Lung (tissue), 11 donors: ENCODE measurements at regions not wholly inside any gene's neighbourhood (a gene's known extent, or its start where the extent isn't known, plus 50 kb on each side); places are given as distances from the start of the nearest gene placed in this dataset.

Experiments used
- ATAC-seq: fragments of 200-7000 bp; cut with Tn5 transposase; one replicate; pipeline ENCODE4 v1.9.1; 2020; ENCODE audit warnings: moderate number of reproducible peaks; ENCODE audit not compliant: insufficient read depth, low FRiP score
- DNase-seq, 3 donors: peaks; one replicate each; pipeline ENCODE4 v3.0.0-alpha.2; 2013 to 2017
- H3K27ac ChIP-seq, 2 donors: one replicate each; pipeline ENCODE4 v1.5.1; 2013; ENCODE audit warnings: mild to moderate bottlenecking in 2 of 2, moderate library complexity in 2 of 2, control low read depth in 1 of 2, inconsistent platforms in 1 of 2, low read depth in 1 of 2, low read length in 1 of 2
- H3K27me3 ChIP-seq, 3 donors: one replicate each; pipeline ENCODE4 v1.5.1; 2013; ENCODE audit warnings: low read length in 2 of 3; ENCODE audit not compliant: control insufficient read depth in 3 of 3, insufficient read depth in 3 of 3
- H3K36me3 ChIP-seq, 4 donors: one replicate each; pipeline ENCODE4 v1.5.1; 2013; ENCODE audit warnings: low read length in 4 of 4, mild to moderate bottlenecking in 1 of 4, moderate library complexity in 1 of 4; ENCODE audit not compliant: control insufficient read depth in 4 of 4, insufficient read depth in 4 of 4
- H3K4me1 ChIP-seq, 5 donors: one replicate each; pipeline ENCODE4 v1.5.1; 2013; ENCODE audit warnings: low read length in 5 of 5, mild to moderate bottlenecking in 2 of 5, moderate library complexity in 1 of 5; ENCODE audit not compliant: control insufficient read depth in 5 of 5, insufficient read depth in 5 of 5
- H3K4me3 ChIP-seq: one replicate; pipeline ENCODE4 v1.5.1; 2013; ENCODE audit warnings: mild to moderate bottlenecking, control low read depth, moderate library complexity
- H3K9ac ChIP-seq, 2 donors: one replicate each; pipeline ENCODE4 v1.5.1; 2013; ENCODE audit warnings: low read length in 2 of 2, control low read depth in 1 of 2; ENCODE audit not compliant: insufficient read depth in 1 of 2
- H3K9me3 ChIP-seq, 4 donors: one replicate each; pipeline ENCODE4 v1.5.1; 2013; ENCODE audit warnings: low read length in 3 of 4, mild to moderate bottlenecking in 1 of 4, moderate library complexity in 1 of 4; ENCODE audit not compliant: control insufficient read depth in 4 of 4, insufficient read depth in 3 of 4
- WGBS, 2 donors: extraction: QIAGEN DNeasy Blood & Tissue Kit; methylation state at CpG; one replicate each; pipeline ENCODE4 v1.1.7; 2013; 5-methylcytosine and 5-hydroxymethylcytosine counted together
- TF ChIP-seq, protein P1 (sequence below): IDR thresholded peaks from 2 replicates; pipeline ENCODE4 v1.5.1; 2012; ENCODE audit warnings: mild to moderate bottlenecking; ENCODE audit errors: control extremely low read depth, extremely low read depth
- donor health status: control.
- donor health status: control.
- donor health status: Bipolar disorder and iron deficiency.
- donor health status: healthy.
- donor health status: DM: yes; HTN: yes; CAD: no.

DNA sequence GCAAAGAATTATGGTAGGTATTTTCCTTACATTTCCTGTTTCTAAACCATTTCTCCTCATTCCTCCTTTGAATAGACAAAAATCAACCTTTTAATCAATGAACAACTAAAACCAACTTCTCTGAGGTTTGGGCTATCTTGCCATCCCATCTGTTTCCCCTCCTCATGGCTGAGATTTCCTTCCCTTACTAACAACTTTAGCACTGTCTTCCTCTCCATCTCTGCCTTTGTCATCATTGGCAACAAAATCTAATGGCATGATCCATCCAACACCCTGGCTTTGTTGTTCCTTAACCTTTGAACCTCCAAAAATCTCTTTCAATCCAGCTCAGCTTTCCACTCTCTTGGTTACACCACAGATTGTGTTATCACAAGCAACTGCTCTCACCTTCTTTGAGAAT is 95.3 kb upstream of the FAM136A start:
- ATAC-seq: no peak

DNA sequence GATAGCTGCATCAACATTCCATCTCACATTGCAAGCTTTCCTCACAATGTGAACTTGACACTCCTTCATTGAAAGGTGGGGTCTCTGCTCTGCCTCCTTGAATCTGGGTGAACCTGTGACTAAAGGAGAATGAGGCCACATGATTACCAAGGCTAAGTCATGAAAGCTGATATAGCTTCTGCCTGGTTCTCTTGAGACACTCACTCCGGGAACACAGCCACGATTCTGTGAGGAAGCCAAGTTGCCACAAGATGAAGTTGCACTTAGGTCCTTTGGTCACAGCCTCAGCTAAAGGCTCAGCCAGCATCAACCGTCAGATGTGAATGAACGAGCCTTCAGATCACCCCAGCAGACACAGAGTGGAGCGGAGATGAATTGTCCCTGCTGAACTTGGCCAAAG is 94.7 kb upstream of the FAM136A start:
- 41 to 52% methylated on average over 5 of the region's 5 CpGs for WGBS, 2 donors
- no peak for ATAC-seq
- no peak overlapping the region for H3K9ac ChIP-seq

More for the DNA sequence above, 95.3 kb upstream of the FAM136A start:
- H3K9ac ChIP-seq: no peak overlapping the region
- no peaks in the 10 kb centered on the region for H3K36me3 ChIP-seq
- TF ChIP-seq, protein P1, sequence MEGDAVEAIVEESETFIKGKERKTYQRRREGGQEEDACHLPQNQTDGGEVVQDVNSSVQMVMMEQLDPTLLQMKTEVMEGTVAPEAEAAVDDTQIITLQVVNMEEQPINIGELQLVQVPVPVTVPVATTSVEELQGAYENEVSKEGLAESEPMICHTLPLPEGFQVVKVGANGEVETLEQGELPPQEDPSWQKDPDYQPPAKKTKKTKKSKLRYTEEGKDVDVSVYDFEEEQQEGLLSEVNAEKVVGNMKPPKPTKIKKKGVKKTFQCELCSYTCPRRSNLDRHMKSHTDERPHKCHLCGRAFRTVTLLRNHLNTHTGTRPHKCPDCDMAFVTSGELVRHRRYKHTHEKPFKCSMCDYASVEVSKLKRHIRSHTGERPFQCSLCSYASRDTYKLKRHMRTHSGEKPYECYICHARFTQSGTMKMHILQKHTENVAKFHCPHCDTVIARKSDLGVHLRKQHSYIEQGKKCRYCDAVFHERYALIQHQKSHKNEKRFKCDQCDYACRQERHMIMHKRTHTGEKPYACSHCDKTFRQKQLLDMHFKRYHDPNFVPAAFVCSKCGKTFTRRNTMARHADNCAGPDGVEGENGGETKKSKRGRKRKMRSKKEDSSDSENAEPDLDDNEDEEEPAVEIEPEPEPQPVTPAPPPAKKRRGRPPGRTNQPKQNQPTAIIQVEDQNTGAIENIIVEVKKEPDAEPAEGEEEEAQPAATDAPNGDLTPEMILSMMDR: no peak
- no peak for DNase-seq
- H3K27me3 ChIP-seq: no peaks in the 10 kb centered on the region
- H3K9me3 ChIP-seq: peaks cover 0 to 4% (median 0%) of the 10 kb centered on the region in 4 donors
- no peak overlapping the region for H3K27ac ChIP-seq
- H3K4me3 ChIP-seq: no peak overlapping the region
- no peaks in the 10 kb centered on the region for H3K4me1 ChIP-seq

DNA sequence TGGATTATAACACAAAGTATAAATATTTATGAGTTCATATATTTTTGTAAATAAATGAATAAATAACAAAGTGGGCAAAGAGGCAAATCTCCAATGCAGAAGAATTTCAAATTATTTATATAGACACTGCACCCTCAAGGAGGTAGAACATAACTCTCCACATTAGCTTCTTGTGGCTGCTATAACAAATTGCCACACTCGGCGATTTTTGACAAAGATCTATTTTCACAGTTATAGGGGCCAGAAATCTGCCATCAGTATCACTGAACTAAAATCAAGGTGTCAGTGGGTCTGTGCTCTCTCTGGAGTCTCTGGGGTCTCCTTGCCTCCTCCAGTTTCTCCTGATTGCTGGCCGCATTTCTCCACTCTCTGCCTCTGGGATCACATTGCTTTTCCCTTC is 92.0 kb upstream of the FAM136A start:
- DNase-seq (no peak), ATAC-seq (no peak)
- WGBS, 2 donors: 89 to 99% methylated on average over 3 of the region's 3 CpGs
- Histone ChIP-seq H3K27ac (no peak overlapping the region), H3K4me3 (no peak overlapping the region), H3K27me3 (no peaks in the 10 kb centered on the region), H3K9ac (no peak overlapping the region), H3K9me3 (peaks cover 0 to 8% (median 0%) of the 10 kb centered on the region in 4 donors), H3K36me3 (no peaks in the 10 kb centered on the region), H3K4me1 (no peaks in the 10 kb centered on the region)
- TF ChIP-seq, protein P1: no peak

More for the DNA sequence above, 94.7 kb upstream of the FAM136A start:
- TF ChIP-seq, protein P1: no peak
- Histone ChIP-seq H3K27me3 (no peaks in the 10 kb centered on the region), H3K36me3 (no peaks in the 10 kb centered on the region), H3K9me3 (peaks cover 0 to 7% (median 0%) of the 10 kb centered on the region in 4 donors), H3K27ac (no peak overlapping the region), H3K4me3 (no peak overlapping the region), H3K4me1 (no peaks in the 10 kb centered on the region)
- no peak for DNase-seq

DNA sequence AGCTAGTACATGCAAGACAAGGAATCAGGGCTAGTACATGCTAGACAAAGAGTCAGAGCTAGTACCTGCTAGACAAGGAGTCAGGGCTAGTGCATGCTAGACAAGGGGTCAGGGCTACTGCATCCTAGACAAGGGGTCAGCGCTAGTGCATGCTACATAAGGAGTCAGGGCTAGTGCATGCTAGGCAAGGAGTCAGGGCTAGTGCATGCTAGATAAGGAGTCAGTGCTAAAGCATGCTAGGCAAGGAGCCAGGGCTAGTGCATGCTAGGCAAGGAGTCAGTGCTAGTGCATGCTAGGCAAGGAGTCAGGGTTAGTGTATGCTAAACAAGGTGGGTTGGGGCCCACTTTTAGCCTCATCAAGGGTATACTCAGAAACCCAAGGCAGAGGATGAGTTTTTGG is 90.1 kb upstream of the FAM136A start:
- H3K27me3 ChIP-seq: no peaks in the 10 kb centered on the region
- no peak overlapping the region for H3K27ac ChIP-seq
- peaks cover 0 to 8% (median 0%) of the 10 kb centered on the region in 4 donors for H3K9me3 ChIP-seq
- TF ChIP-seq, protein P1: no peak
- H3K4me1 ChIP-seq: no peaks in the 10 kb centered on the region
- no peak overlapping the region for H3K4me3 ChIP-seq
- H3K9ac ChIP-seq: no peak overlapping the region
- H3K36me3 ChIP-seq: no peaks in the 10 kb centered on the region
- 98 to 100% methylated on average over 1 of the region's 1 CpG for WGBS, 2 donors
- ATAC-seq: no peak
- no peak for DNase-seq
